ENCODE measurements at regions not wholly inside any gene's neighbourhood (a gene's known extent, or its start where the extent isn't known, plus 50 kb on each side); places are given as distances from the start of the nearest gene placed in this dataset.

DNA sequence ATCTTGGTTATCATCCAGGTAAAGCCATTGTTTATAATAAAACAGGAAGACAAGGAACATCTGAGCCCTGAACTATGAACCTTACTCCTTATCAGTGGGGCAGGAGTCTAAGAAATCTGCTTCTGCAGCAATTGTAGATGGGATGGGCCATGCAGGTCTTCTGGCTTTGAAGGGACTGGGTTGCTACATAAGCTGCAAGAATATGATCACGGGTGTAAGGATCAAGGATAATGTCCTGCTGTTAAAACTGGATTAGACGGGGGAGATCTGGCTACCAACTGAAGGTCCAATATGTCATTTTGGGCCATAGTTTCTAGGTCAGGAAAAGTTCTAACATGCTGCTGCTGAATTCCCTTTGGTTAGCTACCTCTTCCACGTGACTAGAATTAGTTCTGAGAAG, 1363.4 kb upstream of the CELF2 start:
- TF ChIP-seq, protein P1, sequence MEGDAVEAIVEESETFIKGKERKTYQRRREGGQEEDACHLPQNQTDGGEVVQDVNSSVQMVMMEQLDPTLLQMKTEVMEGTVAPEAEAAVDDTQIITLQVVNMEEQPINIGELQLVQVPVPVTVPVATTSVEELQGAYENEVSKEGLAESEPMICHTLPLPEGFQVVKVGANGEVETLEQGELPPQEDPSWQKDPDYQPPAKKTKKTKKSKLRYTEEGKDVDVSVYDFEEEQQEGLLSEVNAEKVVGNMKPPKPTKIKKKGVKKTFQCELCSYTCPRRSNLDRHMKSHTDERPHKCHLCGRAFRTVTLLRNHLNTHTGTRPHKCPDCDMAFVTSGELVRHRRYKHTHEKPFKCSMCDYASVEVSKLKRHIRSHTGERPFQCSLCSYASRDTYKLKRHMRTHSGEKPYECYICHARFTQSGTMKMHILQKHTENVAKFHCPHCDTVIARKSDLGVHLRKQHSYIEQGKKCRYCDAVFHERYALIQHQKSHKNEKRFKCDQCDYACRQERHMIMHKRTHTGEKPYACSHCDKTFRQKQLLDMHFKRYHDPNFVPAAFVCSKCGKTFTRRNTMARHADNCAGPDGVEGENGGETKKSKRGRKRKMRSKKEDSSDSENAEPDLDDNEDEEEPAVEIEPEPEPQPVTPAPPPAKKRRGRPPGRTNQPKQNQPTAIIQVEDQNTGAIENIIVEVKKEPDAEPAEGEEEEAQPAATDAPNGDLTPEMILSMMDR (IDR thresholded peaks at IDR 0.05), result no peak
- no peak for TF ChIP-seq POLR2A (IDR thresholded peaks at IDR 0.05)

Measured in esophagus squamous epithelium (tissue), 4 donors.